ENCODE measurements at regions not wholly inside any gene's neighbourhood (a gene's known extent, or its start where the extent isn't known, plus 50 kb on each side); places are given as distances from the start of the nearest gene placed in this dataset.
"Not testable (repeated sequence)": the region's sequence is repeated elsewhere in the genome, so short reads cannot be mapped to it uniquely, and the experiment has no call there.

DNA sequence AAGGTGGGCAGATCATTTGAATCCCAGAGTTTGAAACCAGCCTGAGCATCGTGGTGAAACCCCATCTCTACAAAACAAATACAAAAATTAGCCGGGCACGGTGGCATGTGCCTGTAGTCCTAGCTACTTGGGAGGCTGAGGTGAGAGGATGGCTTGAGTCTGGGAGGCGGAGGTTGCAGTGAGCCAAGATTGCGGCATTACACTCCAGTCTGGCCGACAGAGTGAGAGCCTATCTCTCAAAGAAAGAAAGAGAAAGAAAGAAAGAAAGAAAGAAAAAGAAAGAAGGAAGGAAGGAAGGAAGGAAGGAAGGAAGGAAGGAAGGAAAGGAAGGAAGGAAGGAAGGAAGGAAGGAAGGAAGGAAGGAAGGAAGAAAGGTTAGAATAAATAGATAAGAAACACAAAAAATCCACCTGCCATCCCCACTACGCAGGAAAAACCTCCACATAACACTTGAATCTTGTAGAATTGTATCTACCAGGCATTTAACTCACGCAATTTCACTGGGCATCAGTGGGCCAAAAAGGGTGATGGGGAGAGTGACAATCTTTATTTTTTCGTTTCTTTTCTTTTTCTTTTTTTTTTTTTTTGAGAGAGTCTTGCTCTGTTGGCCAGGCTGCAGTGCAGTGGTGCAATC, 58.3 kb upstream of the PTPN1 start:
- DNase-seq = not testable (repeated sequence)

DNA sequence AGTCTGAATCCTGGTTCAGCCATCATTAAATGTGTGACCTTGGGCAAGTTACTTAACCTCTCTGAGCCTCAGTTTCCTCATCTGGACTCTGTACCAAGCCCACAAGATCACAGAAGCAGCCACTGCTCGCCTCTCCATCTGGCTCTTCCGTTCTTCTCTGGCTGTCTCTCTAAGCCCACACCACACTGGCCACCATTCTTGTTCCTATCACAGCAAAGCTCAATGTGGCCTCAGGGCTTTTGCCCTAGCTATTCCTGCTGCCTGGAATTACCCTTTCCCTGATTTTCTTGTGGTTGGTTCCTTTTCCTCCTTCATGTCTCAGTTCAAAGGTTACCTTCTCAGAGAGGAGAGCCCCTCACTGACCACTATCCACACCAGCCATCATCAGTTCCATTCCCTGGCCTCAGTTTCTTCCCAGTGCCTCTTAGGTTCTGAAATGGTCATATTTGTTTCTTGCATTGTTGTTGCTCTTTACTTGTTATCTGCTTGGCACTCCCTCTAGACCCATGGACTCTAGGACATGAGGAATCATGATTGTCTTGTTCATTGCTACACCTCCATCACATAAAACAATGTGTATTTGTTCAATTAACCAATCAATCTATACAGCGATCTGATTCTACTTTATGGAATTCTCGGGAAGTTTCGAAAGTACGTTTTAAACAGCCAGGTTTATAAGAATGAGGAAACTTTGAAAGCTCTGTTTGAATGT, 56.5 kb upstream of the PTPN1 start:
- no peak for DNase-seq

- DNase-seq = not testable (repeated sequence)
Observed at GRCh38 chr20:50455245-50455644, 54.9 kb upstream of the PTPN1 start.

DNA sequence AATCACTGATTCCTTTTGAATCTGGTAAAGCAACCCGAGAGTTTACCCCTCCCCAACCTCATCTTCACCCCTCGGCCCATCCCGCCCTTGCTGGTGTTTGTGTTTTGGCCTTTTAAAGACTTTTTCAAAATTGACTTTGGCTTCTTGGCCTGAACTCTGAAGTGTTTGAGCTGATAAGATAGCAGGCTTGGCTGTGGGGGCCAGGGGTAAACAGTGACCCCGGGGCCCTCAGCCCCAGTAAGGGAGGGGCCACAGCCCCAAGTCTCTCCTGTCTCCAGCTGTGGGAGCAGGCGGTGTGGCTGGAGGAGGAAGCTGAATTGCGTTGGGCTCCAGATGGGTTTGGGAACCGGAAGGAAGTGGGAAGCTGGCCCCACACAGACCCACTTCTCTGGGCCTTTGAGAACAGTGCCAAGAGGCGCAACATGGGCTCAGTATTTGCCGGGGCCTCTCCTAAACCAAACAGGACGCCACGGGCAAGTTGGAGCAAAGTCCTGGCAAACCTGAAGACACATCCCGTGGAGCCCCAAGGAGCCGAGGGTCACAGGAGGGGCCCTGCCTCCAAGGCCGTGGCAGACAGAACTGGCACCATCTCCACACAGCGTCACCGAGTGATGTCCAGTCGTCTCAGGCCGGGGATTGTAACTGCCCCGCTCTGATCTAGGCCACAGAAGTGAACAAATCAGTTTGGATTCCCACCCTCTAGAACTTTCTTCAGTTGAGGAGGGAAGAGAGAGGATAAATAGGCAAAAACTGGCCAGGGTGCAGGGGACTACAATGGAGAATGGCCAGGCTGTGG, 54.3 kb upstream of the PTPN1 start:
- DNase-seq = no peak

- DNase-seq = no peak
Observed at GRCh38 chr20:50456452-50457324, 53.5 kb upstream of the PTPN1 start.

- no peak for DNase-seq
Observed at GRCh38 chr20:50459124-50459918, 50.9 kb upstream of the PTPN1 start.

DNA sequence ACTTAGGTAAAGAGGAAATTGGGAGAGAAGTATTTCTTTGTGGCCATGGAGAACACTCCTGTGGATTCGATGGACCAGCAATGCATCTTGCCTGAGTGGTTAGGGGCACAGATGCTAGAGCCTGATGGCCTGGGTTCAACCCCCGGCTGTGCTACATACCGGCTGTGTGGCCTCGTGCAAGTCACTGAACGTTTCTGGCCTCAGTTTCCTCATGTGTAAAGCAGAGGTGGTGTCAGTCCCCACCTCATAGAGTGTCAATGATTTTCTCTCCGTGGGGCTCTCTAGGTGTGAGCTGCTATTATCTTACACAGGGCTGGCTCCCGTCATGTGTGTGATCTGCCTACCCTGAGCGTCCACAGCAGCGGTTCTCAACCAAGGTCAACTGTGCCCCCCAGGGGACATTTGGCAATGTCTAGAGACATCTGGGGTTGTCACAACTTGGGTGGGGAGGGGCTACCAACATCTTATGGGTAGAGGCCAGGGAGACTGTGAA, 50.0 kb upstream of the PTPN1 start:
- no peak for DNase-seq

Measured in NCI-H2107 (cell line).